Stimulated activated naive CD8-positive, alpha-beta T cell treated with anti-CD3 and anti-CD28 coated beads, Interleukin-15, Interleukin-2, amounts not matched to agents 100 U/mL and 50 U/mL, for 24 hours (primary cell): ENCODE measurements at regions not wholly inside any gene's neighbourhood (a gene's known extent, or its start where the extent isn't known, plus 50 kb on each side); places are given as distances from the start of the nearest gene placed in this dataset.
"Not testable (repeated sequence)": the region's sequence is repeated elsewhere in the genome, so short reads cannot be mapped to it uniquely, and the experiment has no call there.

ENCODE experiments used
- ATAC-seq: fragments of 150-1000 bp; cut with Tn5 transposase; one replicate; pipeline ENCODE4 v1.10.0; 2021
- DNase-seq: peaks from one replicate; pipeline ENCODE4 v3.0.0; 2021

- peak; percentile 96 for ATAC-seq
- DNase-seq, result peak; percentile 57
These were observed 56.6 kb upstream of the GOLGA8N start for GRCh38 chr15:32536507-32537172.

DNA sequence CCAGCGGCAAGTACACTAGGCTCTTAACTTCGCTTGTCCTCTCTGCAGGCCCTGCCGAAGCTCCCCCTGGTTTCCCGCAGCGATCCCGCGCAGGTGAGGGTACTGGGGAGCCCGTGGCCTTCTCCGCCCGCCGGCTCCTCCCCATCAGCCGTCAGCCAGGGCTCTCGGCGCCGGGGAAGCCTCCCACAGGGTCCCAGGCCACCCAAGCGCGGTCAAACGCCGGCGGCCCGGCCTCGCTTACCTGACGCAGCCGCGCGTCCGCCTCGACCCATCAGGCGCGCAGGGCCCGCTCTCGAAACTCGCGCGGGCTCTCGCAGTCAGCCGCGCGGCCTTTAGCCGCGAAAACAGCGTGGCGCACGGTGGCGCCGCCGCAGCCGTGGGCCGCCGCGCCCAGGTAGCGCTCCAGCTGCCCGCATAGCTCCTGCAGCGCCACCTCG, 57.2 kb upstream of the GOLGA8N start:
- not testable (repeated sequence) for DNase-seq
- ATAC-seq, result peak; percentile 17

DNA sequence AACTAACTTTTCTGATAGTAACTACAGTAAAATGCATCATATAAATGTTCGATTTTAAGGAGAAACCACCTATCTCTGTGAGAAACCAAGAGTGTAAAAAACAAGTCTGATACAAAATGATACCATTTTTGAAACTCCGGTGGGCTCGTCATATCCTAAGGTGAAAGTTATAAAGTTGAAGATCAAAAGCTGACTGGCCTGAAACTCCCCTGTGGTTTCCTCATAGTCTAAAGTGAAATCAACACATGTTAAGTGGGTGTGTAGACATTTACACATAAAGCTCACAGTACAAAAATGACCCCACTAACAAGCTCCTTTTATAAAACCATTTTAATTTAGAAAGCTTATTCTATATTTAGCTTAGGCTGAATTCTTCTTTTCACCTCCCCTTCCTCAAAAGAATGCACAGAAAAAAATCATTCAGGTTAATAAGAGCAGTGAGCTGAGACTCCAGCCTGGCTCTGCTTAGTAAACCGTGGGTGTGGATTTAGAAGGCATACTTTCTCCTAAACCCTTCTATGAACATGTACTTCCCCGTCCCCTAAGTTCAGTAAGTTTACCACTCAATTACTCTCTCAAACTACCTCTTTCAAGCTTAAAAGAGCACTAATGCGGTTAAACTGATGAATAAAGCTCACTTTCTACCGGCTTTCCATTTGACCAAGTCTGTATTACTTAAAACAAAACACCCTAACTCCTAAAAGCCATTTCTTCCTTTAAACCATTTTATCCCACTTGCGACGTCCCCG, 57.9 kb upstream of the GOLGA8N start:
- ATAC-seq, result peak; percentile 42

GRCh38 chr15:32522900-32523299, 67.5 kb upstream of the GOLGA8O start:
- DNase-seq, result not testable (repeated sequence)

More for the DNA sequence above, 57.9 kb upstream of the GOLGA8N start:
- not testable (repeated sequence) for DNase-seq

GRCh38 chr15:32522421-32522820, 67.0 kb upstream of the GOLGA8O start:
- ATAC-seq, DNase-seq: not testable (repeated sequence)

More at GRCh38 chr15:32522900-32523299, 67.5 kb upstream of the GOLGA8O start:
- ATAC-seq, result not testable (repeated sequence)

DNA sequence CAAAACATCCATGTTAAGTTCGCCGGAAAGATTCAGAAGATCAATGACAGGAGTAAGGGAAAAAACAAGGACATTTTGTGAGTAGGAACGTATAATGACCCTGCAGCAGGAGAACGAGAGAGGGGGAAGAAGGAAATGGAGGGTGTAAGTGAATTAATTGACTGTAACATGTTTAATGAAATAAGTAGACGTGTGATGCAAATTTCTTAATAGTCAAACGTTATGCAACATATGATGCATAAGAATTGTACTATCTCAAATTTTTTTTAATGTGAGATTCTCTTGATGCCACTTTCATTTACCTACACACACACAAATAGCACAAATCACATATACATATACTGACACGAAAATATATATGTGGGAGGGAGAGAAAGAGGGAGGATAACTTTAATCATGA, 63.5 kb upstream of the GOLGA8O start:
- not testable (repeated sequence) for DNase-seq, ATAC-seq

DNA sequence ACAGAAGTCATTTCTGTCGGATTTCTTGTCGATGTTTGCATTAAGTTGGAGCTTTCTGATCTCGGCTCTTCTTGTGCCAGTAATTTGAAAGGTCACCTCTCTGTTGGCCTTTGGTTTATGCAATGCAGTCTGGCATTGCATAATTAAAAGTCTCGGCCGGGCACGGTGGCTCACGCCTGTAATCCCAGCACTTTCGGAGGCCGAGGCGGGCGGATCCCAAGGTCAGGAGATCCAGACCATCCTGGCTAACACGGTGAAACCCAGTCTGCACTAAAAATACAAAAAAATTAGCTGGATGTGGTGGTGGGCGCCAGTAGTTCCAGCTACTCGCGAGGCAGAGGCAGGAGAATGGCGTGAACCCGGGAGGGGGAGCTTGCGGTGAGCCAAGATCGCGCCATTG, 62.6 kb upstream of the GOLGA8O start:
- DNase-seq, result not testable (repeated sequence)

DNA sequence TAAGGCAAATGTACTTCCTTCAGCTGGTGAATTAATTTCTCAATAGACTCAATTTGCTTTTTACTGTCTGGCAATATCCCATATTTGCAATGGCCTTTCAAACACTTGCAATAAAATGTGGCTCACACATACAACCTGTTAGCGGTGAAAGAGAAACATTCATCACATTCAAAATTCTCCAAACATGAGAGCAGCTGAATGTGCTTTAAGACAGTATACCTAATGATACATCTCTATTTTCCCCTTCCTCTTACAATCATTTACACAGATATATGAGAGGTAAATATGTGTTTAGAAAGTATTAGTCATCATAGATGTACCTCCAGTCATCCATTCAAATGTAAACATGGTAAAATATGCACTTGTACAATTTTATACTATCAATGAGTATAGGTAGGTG, 61.5 kb upstream of the GOLGA8O start:
- not testable (repeated sequence) for ATAC-seq, DNase-seq

More for the DNA sequence above, 62.6 kb upstream of the GOLGA8O start:
- not testable (repeated sequence) for ATAC-seq

GRCh38 chr15:32513378-32513777, 57.9 kb upstream of the GOLGA8O start:
- ATAC-seq, result peak; percentile 36
- not testable (repeated sequence) for DNase-seq

DNA sequence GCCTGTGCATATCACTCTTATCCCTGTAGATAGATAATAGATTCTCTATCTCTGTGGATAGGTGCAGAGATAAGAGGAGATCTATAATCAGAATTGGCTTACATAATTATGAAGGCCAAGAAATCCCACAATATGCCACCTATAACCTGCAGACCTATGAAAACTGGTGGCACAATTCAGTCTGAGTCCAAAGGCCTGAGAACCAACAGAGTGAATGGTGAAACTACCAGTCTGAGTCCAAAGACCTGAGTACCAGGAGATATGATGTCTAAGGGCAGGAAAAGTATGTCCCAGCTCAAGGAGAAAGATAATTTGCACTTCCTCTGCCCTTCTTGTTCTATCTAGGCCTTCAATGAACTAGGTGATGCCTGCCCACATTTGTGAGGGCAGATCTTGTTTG, 54.6 kb upstream of the GOLGA8O start:
- DNase-seq, ATAC-seq: not testable (repeated sequence)

DNA sequence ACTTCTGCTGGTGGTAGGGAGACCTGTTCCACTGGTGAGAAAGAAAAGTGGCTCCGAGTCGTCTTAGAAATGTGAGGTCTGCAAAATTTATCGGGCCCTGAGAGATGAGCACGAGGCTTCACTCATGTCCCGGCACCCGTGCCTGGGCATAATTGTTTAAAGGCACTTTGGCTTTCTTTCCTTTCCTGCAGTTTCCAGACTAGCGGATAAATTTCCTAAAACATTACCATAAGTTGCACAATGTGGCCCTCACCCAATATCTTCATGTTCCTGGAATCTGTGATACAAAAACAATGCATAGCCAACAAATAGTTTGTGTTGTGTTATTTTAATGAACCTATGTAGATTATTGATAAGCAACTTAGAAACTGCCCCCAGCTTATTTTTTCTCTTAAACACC, 52.6 kb upstream of the GOLGA8O start:
- not testable (repeated sequence) for ATAC-seq, DNase-seq

DNA sequence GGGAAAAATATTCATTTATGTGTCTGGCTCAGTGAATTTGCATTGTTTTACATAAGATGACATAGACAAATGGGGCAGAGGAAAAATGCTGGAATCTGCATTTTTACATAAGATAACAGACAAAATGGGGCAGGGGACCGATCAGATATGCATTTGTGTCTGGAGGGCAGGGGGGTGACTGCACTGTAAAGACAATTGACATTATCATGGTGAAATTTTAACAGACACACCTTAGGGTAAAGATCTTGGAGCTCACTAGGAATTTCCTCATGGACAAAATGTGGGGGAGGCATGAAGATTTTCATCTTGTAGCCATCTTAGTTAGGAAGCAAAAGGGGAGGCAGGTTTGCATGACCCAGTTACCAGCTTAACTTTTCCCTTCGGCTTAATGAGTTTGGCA, 51.4 kb upstream of the GOLGA8O start:
- DNase-seq, ATAC-seq: not testable (repeated sequence)

- DNase-seq, ATAC-seq: not testable (repeated sequence)
These were observed 50.2 kb upstream of the GOLGA8O start for GRCh38 chr15:32505633-32506032.
